Body of pancreas (tissue), 4 donors: ENCODE measurements at regions not wholly inside any gene's neighbourhood (a gene's known extent, or its start where the extent isn't known, plus 50 kb on each side); places are given as distances from the start of the nearest gene placed in this dataset.

Source experiments
- CTCF ChIP-seq, 7 experiments: fragments of 450-650 bp in 4 of 7; fragments of 200-600 bp in 3 of 7; sonication (generic) in 3 of 7; IDR thresholded peaks; one replicate each; pipeline ENCODE4 v1.5.1; 2016 to 2019; ENCODE audit warnings: antibody characterized with exemption in 7 of 7
- POLR2A ChIP-seq, 3 donors: fragments of 450-650 bp; IDR thresholded peaks; one replicate each; pipeline ENCODE4 v1.6.1; 2016; ENCODE audit warnings: antibody characterized with exemption in 3 of 3, mild to moderate bottlenecking in 2 of 3

GRCh38 chr1:38361566-38361965 is 315.0 kb upstream of the POU3F1 start:
- no peak for TF ChIP-seq CTCF (IDR thresholded peaks at IDR 0.05)
- no peak for TF ChIP-seq POLR2A (IDR thresholded peaks at IDR 0.05)
